Loucy (cell line): ENCODE measurements at regions not wholly inside any gene's neighbourhood (a gene's known extent, or its start where the extent isn't known, plus 50 kb on each side); places are given as distances from the start of the nearest gene placed in this dataset.

ENCODE experiments used
- H2AFZ ChIP-seq: fragments of 200-600 bp; sonication (generic); 2 replicates; pipeline ENCODE4 v1.6.0; 2016; ENCODE audit warnings: antibody characterized with exemption, mild to moderate bottlenecking, low read length, moderate library complexity
- H3F3A ChIP-seq: fragments of 200-600 bp; 2 replicates; pipeline ENCODE4 v1.6.0; 2016; ENCODE audit warnings: antibody characterized with exemption, low read depth, mild to moderate bottlenecking
- H3K27me3 ChIP-seq: fragments of 200-600 bp; sonication (generic); 2 replicates; pipeline ENCODE4 v1.6.1; 2014; ENCODE audit warnings: low read length, mild to moderate bottlenecking; ENCODE audit not compliant: insufficient read depth, poor library complexity, severe bottlenecking
- H3K36me3 ChIP-seq: fragments of 200-600 bp; sonication (generic); 2 replicates; pipeline ENCODE4 v1.6.1; 2016; ENCODE audit warnings: low read length; ENCODE audit not compliant: insufficient read depth
- H3K4me1 ChIP-seq: fragments of 200-600 bp; sonication (generic); 2 replicates; pipeline ENCODE4 v1.5.1; 2014; ENCODE audit warnings: low read length, mild to moderate bottlenecking; ENCODE audit not compliant: insufficient read depth, poor library complexity, severe bottlenecking
- H3K4me2 ChIP-seq: fragments of 200-600 bp; sonication (generic); 2 replicates; pipeline ENCODE4 v1.6.0; 2014; ENCODE audit warnings: antibody characterized with exemption, low read length, low read depth, mild to moderate bottlenecking; ENCODE audit not compliant: poor library complexity, severe bottlenecking
- H3K4me3 ChIP-seq: fragments of 200-600 bp; sonication (generic); 2 replicates; pipeline ENCODE4 v1.5.1; 2014; ENCODE audit warnings: low read length, mild to moderate bottlenecking, mixed read lengths; ENCODE audit not compliant: poor library complexity, severe bottlenecking
- H3K79me2 ChIP-seq: fragments of 200-600 bp; sonication (generic); 2 replicates; pipeline ENCODE4 v1.6.1; 2014; ENCODE audit warnings: low read length; ENCODE audit not compliant: insufficient read depth
- H3K9ac ChIP-seq: fragments of 200-600 bp; sonication (generic); 2 replicates; pipeline ENCODE4 v1.6.0; 2014; ENCODE audit warnings: mild to moderate bottlenecking, low read depth, low read length, moderate library complexity; ENCODE audit not compliant: poor library complexity, severe bottlenecking
- H3K9me2 ChIP-seq: fragments of 200-600 bp; sonication (generic); replicated peaks from 2 replicates; pipeline ENCODE4 v1.6.1; 2016; ENCODE audit warnings: low read depth, low read length, mixed read lengths
- H3K9me3 ChIP-seq: fragments of 200-600 bp; sonication (generic); 2 replicates; pipeline ENCODE4 v1.6.1; 2014; ENCODE audit warnings: mild to moderate bottlenecking, antibody characterized with exemption, low read length, low read depth; ENCODE audit not compliant: insufficient read depth
- H4K20me1 ChIP-seq: fragments of 200-600 bp; sonication (generic); 2 replicates; pipeline ENCODE4 v1.6.0; 2014; ENCODE audit warnings: antibody characterized with exemption, low read length, mild to moderate bottlenecking; ENCODE audit not compliant: insufficient read depth, poor library complexity, severe bottlenecking
- CTCF ChIP-seq: fragments of 200-600 bp; sonication (generic); conservative IDR thresholded peaks from 2 replicates; pipeline ENCODE4 v1.5.1; 2014; ENCODE audit warnings: mild to moderate bottlenecking, antibody characterized with exemption, low read length
- EZH2phosphoT487 ChIP-seq: fragments of 200-600 bp; IDR thresholded peaks from 2 replicates; pipeline ENCODE4 v1.6.1; 2018; ENCODE audit warnings: antibody characterized with exemption, mild to moderate bottlenecking, moderate library complexity, borderline replicate concordance

GRCh38 chrX:40177489-40177888 is 79.7 kb upstream of the BCOR start:
- Histone ChIP-seq H2AFZ (no peak overlapping the region), H3K79me2 (peaks cover 24% of the 10 kb centered on the region; the same call in 1 of the 2 replicates), H3K9me2 (no peaks in the 10 kb centered on the region), H4K20me1 (no peaks in the 10 kb centered on the region), H3K9ac (peak overlapping the region; percentile 100), H3K36me3 (no peaks in the 10 kb centered on the region), H3F3A (peaks cover 7% of the 10 kb centered on the region; the same call in 1 of the 2 replicates), H3K9me3 (no peaks in the 10 kb centered on the region), H3K4me3 (peak overlapping the region; percentile 90), H3K4me2 (peak overlapping the region; percentile 84), H3K27me3 (no peaks in the 10 kb centered on the region), H3K4me1 (peaks cover 26% of the 10 kb centered on the region)
- TF ChIP-seq EZH2phosphoT487 (no peak), CTCF (no peak)

- Histone ChIP-seq H3F3A (peaks cover 7% of the 10 kb centered on the region; the same call in 1 of the 2 replicates), H3K9ac (peak overlapping the region; percentile 100), H3K9me2 (no peaks in the 10 kb centered on the region), H3K4me2 (peak overlapping the region; percentile 84), H4K20me1 (no peaks in the 10 kb centered on the region), H3K79me2 (peaks cover 28% of the 10 kb centered on the region), H2AFZ (no peak overlapping the region), H3K27me3 (no peaks in the 10 kb centered on the region), H3K9me3 (no peaks in the 10 kb centered on the region), H3K4me1 (peaks cover 26% of the 10 kb centered on the region), H3K4me3 (peak overlapping the region; percentile 90), H3K36me3 (no peaks in the 10 kb centered on the region)
- TF ChIP-seq CTCF: no peak
- no peak for TF ChIP-seq EZH2phosphoT487
Observed at GRCh38 chrX:40177117-40177430, 79.3 kb upstream of the BCOR start.

- no peaks in the 10 kb centered on the region for H3K36me3 ChIP-seq
- no peak for TF ChIP-seq CTCF
- no peak for TF ChIP-seq EZH2phosphoT487
- H3K9me2 ChIP-seq: no peaks in the 10 kb centered on the region
- H3K79me2 ChIP-seq: peaks cover 33% of the 10 kb centered on the region
- H3K4me1 ChIP-seq: peaks cover 28% of the 10 kb centered on the region
- no peak overlapping the region for H2AFZ ChIP-seq
- peak overlapping the region; percentile 100 for H3K9ac ChIP-seq
- peaks cover 7% of the 10 kb centered on the region; the same call in 1 of the 2 replicates for H3F3A ChIP-seq
- peak overlapping the region; percentile 96 for H3K4me2 ChIP-seq
- no peaks in the 10 kb centered on the region for H4K20me1 ChIP-seq
- H3K9me3 ChIP-seq: no peaks in the 10 kb centered on the region
- H3K27me3 ChIP-seq: no peaks in the 10 kb centered on the region
- H3K4me3 ChIP-seq: peak overlapping the region; percentile 90
Observed at GRCh38 chrX:40176351-40177116, 78.8 kb upstream of the BCOR start.
